ENCODE measurements at regions not wholly inside any gene's neighbourhood (a gene's known extent, or its start where the extent isn't known, plus 50 kb on each side); places are given as distances from the start of the nearest gene placed in this dataset.

GRCh38 chr6:113055061-113055460 is 707.9 kb downstream of the RFPL4B start:
- no peak for TF ChIP-seq CTCF (IDR thresholded peaks at IDR 0.05; ENCODE audit: low read length)
- TF ChIP-seq EZH2 (IDR thresholded peaks at IDR 0.05; ENCODE audit: borderline replicate concordance, low read length): no peak
